Neural cell (in vitro differentiated cells): ENCODE measurements at regions not wholly inside any gene's neighbourhood (a gene's known extent, or its start where the extent isn't known, plus 50 kb on each side); places are given as distances from the start of the nearest gene placed in this dataset.

Experiments
- EP300 ChIP-seq: fragments of 450-650 bp; conservative IDR thresholded peaks from 2 replicates; pipeline ENCODE4 v1.6.1; 2014; ENCODE audit warnings: antibody characterized with exemption, mild to moderate bottlenecking, moderate library complexity; ENCODE audit not compliant: poor library complexity, severe bottlenecking
- EZH2 ChIP-seq: fragments of 200-600, 300-800 bp; shearing (Covaris generic), sonication (generic); IDR thresholded peaks from 2 replicates; pipeline ENCODE4 v1.6.1; 2014; ENCODE audit warnings: antibody characterized with exemption, low read length, borderline replicate concordance, mild to moderate bottlenecking; ENCODE audit not compliant: insufficient read depth, poor library complexity, severe bottlenecking
- MXI1 ChIP-seq: fragments of 450-650 bp; conservative IDR thresholded peaks from 2 replicates; pipeline ENCODE4 v1.6.1; 2014; ENCODE audit warnings: antibody characterized with exemption, mild to moderate bottlenecking; ENCODE audit not compliant: poor library complexity, severe bottlenecking
- POLR2AphosphoS5 ChIP-seq: IDR thresholded peaks from 2 replicates; pipeline ENCODE4 v1.6.1; 2012
- RAD21 ChIP-seq: fragments of 450-650 bp; conservative IDR thresholded peaks from 2 replicates; pipeline ENCODE4 v1.6.1; 2014; ENCODE audit warnings: antibody characterized with exemption, mild to moderate bottlenecking, moderate library complexity
- TAF1 ChIP-seq: IDR thresholded peaks from 2 replicates; pipeline ENCODE4 v1.6.1; 2012; ENCODE audit warnings: low read depth
- TF ChIP-seq, protein P1 (sequence below): fragments of 450-650 bp; IDR thresholded peaks from 2 replicates; pipeline ENCODE4 v1.5.1; 2014; ENCODE audit warnings: antibody characterized with exemption, mild to moderate bottlenecking, moderate library complexity; ENCODE audit not compliant: poor library complexity, severe bottlenecking
- TF ChIP-seq, protein P2 (sequence below): IDR thresholded peaks from 2 replicates; pipeline ENCODE4 v1.6.1; 2012; ENCODE audit warnings: borderline replicate concordance

DNA sequence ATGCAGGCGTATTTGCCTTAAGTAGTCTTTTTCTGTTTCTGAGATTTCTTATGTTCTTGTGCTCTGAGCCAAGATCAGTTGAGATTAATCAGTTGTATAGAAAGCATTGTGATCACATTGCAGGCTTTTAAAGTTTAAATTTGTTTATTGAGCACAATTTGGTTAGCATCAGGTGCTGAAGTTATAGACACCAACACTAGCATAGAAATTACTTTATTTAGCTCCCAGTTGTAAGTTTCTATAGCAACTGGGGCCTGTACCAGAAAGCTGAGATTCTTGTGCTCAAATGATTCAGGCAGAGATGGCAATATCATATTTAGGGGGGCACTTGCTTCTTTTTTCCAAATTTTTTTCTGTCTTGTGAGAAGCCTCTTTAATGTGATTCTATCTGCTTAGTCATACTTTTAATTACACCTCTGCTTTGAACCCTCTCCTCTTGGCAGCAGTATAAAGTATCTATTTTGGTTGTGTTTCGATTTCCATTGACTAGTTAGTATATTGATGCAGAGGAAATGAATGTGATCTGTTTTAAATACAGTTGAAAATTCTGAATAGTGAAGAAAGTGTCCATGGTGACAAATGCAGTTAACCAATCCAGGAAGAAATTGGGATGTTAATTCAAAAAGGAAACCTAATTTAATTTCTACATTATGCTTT, 241.7 kb upstream of the GBE1 start:
- TF ChIP-seq, protein P1, sequence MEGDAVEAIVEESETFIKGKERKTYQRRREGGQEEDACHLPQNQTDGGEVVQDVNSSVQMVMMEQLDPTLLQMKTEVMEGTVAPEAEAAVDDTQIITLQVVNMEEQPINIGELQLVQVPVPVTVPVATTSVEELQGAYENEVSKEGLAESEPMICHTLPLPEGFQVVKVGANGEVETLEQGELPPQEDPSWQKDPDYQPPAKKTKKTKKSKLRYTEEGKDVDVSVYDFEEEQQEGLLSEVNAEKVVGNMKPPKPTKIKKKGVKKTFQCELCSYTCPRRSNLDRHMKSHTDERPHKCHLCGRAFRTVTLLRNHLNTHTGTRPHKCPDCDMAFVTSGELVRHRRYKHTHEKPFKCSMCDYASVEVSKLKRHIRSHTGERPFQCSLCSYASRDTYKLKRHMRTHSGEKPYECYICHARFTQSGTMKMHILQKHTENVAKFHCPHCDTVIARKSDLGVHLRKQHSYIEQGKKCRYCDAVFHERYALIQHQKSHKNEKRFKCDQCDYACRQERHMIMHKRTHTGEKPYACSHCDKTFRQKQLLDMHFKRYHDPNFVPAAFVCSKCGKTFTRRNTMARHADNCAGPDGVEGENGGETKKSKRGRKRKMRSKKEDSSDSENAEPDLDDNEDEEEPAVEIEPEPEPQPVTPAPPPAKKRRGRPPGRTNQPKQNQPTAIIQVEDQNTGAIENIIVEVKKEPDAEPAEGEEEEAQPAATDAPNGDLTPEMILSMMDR: no peak
- TF ChIP-seq MXI1 (no peak), EP300 (no peak), RAD21 (no peak), EZH2 (no peak), POLR2AphosphoS5 (no peak), TAF1 (no peak)
- TF ChIP-seq, protein P2, sequence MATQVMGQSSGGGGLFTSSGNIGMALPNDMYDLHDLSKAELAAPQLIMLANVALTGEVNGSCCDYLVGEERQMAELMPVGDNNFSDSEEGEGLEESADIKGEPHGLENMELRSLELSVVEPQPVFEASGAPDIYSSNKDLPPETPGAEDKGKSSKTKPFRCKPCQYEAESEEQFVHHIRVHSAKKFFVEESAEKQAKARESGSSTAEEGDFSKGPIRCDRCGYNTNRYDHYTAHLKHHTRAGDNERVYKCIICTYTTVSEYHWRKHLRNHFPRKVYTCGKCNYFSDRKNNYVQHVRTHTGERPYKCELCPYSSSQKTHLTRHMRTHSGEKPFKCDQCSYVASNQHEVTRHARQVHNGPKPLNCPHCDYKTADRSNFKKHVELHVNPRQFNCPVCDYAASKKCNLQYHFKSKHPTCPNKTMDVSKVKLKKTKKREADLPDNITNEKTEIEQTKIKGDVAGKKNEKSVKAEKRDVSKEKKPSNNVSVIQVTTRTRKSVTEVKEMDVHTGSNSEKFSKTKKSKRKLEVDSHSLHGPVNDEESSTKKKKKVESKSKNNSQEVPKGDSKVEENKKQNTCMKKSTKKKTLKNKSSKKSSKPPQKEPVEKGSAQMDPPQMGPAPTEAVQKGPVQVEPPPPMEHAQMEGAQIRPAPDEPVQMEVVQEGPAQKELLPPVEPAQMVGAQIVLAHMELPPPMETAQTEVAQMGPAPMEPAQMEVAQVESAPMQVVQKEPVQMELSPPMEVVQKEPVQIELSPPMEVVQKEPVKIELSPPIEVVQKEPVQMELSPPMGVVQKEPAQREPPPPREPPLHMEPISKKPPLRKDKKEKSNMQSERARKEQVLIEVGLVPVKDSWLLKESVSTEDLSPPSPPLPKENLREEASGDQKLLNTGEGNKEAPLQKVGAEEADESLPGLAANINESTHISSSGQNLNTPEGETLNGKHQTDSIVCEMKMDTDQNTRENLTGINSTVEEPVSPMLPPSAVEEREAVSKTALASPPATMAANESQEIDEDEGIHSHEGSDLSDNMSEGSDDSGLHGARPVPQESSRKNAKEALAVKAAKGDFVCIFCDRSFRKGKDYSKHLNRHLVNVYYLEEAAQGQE: no peak
